Right atrium auricular region (tissue), 2 donors: ENCODE measurements at regions not wholly inside any gene's neighbourhood (a gene's known extent, or its start where the extent isn't known, plus 50 kb on each side); places are given as distances from the start of the nearest gene placed in this dataset.

ENCODE experiments used
- DNase-seq: peaks from one replicate; pipeline ENCODE4 v3.0.0-alpha.2; 2019; ENCODE audit warnings: low spot score
- H3K27ac ChIP-seq, 2 donors: fragments of 200-600 bp; sonication (generic); 1 replicate in 1 of 2; 2 replicates in 1 of 2; pipeline ENCODE4 v1.5.1; 2016 to 2019
- H3K27me3 ChIP-seq, 2 donors: fragments of 200-600 bp; sonication (generic); one replicate each; pipeline versions ENCODE4 v1.5.1 to v1.6.0; 2017 to 2019
- H3K36me3 ChIP-seq: fragments of 200-600 bp; sonication (generic); one replicate; pipeline ENCODE4 v1.5.1; 2016
- H3K4me1 ChIP-seq, 2 donors: fragments of 200-600 bp; sonication (generic); one replicate each; pipeline versions ENCODE4 v1.5.1 to v1.6.0; 2017 to 2019
- H3K4me3 ChIP-seq, 2 donors: fragments of 200-600 bp; sonication (generic); 1 replicate in 1 of 2; 2 replicates in 1 of 2; pipeline ENCODE4 v1.5.1; 2017 to 2019; ENCODE audit warnings: mild to moderate bottlenecking in 1 of 2, moderate library complexity in 1 of 2
- H3K9me3 ChIP-seq, 2 donors: fragments of 200-600 bp; sonication (generic); one replicate each; pipeline ENCODE4 v1.5.1; 2019
- CTCF ChIP-seq, 2 donors: fragments of 200-600 bp; sonication (generic); IDR thresholded peaks; one replicate each; pipeline ENCODE4 v1.5.1; 2019; ENCODE audit warnings: antibody characterized with exemption in 2 of 2

DNA sequence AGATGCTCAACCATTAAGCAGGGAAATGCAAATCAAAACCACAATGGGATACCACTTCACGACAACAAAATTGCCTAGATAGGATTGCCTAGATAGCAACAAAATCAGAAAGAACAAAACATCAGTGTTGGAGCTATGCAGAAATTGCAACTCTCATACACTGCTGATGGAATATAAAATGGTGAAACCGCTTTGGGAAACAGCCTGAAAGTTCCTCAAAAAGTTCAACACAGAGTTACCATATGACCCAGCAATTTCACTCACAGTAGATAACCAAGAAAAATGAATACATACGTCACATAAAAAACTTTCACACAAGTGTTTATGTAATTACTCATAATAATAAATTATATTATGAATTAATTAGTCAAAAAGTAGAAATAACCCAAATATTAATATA lies 78.3 kb downstream of the MAFB start:
- TF ChIP-seq CTCF (IDR thresholded peaks at IDR 0.05), result no peak
- no peaks in the 10 kb centered on the region for H3K4me1 ChIP-seq
- no peaks in the 10 kb centered on the region for H3K36me3 ChIP-seq
- H3K4me3 ChIP-seq, result no peak overlapping the region
- no peaks in the 10 kb centered on the region for H3K9me3 ChIP-seq
- no peak overlapping the region for H3K27ac ChIP-seq
- H3K27me3 ChIP-seq, result no peaks in the 10 kb centered on the region
- DNase-seq, result no peak

DNA sequence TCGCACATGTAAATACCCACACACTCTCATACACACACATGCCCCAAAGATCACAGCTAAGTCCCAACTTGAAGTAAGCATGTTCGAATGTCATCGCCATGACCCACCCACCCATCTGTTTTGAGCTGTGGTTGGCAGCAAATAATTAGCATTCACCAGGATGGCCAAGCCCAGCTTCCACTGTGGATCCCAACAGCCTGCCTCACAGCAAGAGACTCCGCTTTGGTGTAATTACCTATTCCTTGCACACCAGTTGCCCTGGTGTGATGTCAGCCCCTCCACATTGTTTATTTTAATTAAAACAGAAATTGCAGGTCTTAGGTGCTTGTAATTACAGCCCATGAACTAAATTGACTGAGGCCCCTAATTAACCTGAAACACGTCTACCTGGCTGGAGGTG lies 81.1 kb downstream of the MAFB start:
- TF ChIP-seq CTCF (IDR thresholded peaks at IDR 0.05), result no peak
- no peaks in the 10 kb centered on the region for H3K9me3 ChIP-seq
- H3K27me3 ChIP-seq, result no peaks in the 10 kb centered on the region
- H3K27ac ChIP-seq, result no peak overlapping the region
- H3K36me3 ChIP-seq, result no peaks in the 10 kb centered on the region
- no peak for DNase-seq
- H3K4me3 ChIP-seq, result no peak overlapping the region
- no peaks in the 10 kb centered on the region for H3K4me1 ChIP-seq

GRCh38 chr20:40606660-40607059 lies 82.4 kb downstream of the MAFB start:
- Histone ChIP-seq H3K27me3 (no peaks in the 10 kb centered on the region), H3K9me3 (no peaks in the 10 kb centered on the region), H3K4me3 (no peak overlapping the region), H3K4me1 (no peaks in the 10 kb centered on the region), H3K27ac (no peak overlapping the region), H3K36me3 (no peaks in the 10 kb centered on the region)
- no peak for TF ChIP-seq CTCF (IDR thresholded peaks at IDR 0.05)
- DNase-seq, result no peak

DNA sequence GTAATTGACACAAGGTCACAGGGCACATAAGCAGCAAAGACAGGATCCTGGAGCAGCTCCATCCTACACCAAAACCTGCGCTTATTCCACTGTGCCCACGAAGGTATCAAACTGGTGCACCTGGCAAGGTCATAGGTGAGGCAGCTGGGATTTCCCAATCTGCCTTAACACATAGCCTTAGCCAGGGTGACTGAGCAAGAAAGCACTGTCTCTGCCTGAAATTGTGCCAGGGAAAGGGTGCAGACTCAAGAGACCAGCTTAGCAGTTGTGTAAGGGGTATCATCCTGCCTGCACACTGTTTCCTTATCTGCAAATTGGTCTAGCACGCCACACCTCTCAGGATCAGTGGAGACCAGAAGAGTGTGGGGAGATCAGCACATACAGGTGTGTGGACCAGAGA lies 82.8 kb downstream of the MAFB start:
- Histone ChIP-seq H3K27ac (no peak overlapping the region), H3K27me3 (no peaks in the 10 kb centered on the region), H3K36me3 (no peaks in the 10 kb centered on the region), H3K4me1 (no peaks in the 10 kb centered on the region), H3K9me3 (no peaks in the 10 kb centered on the region), H3K4me3 (no peak overlapping the region)
- TF ChIP-seq CTCF (IDR thresholded peaks at IDR 0.05), result no peak
- DNase-seq, result no peak

DNA sequence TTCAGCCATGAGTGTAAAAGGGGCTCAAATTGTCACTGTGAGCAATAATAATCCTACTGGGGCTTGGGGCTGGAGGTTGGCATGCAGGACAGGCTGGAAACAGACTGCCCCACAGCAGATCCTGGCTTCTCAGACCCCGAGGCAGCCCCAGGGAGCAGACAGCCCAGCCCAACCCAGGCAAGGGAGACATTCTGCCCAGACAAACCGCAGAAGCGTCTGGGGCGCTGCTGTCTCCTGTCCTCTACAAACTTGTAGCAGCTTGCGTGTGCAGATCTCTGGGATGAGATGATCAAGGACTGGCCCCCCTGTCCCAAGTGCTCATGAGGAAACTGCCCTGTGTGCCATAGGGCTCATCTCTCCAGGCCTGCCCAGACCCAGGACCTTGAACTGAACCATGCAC lies 84.6 kb downstream of the MAFB start:
- Histone ChIP-seq H3K27me3 (no peaks in the 10 kb centered on the region), H3K4me3 (no peak overlapping the region), H3K4me1 (no peaks in the 10 kb centered on the region), H3K27ac (no peak overlapping the region), H3K36me3 (no peaks in the 10 kb centered on the region), H3K9me3 (peaks cover 0 to 5% of the 10 kb centered on the region in 2 donors)
- DNase-seq, result no peak
- no peak for TF ChIP-seq CTCF (IDR thresholded peaks at IDR 0.05)

- Histone ChIP-seq H3K27ac (no peak overlapping the region), H3K36me3 (no peaks in the 10 kb centered on the region), H3K4me3 (no peak overlapping the region), H3K4me1 (no peaks in the 10 kb centered on the region), H3K9me3 (peaks cover 0 to 14% of the 10 kb centered on the region in 2 donors), H3K27me3 (no peaks in the 10 kb centered on the region)
- no peak for TF ChIP-seq CTCF (IDR thresholded peaks at IDR 0.05)
- DNase-seq, result no peak
Observed at GRCh38 chr20:40603057-40603651, 85.9 kb downstream of the MAFB start.
